ENCODE measurements at regions not wholly inside any gene's neighbourhood (a gene's known extent, or its start where the extent isn't known, plus 50 kb on each side); places are given as distances from the start of the nearest gene placed in this dataset.

GRCh38 chr19:28497137-28497536 lies 715.8 kb downstream of the UQCRFS1 start:
- no peak for DNase-seq

GRCh38 chr19:28495046-28495445 lies 717.9 kb downstream of the UQCRFS1 start:
- no peak for DNase-seq

- DNase-seq = no peak
Measured at GRCh38 chr19:28494461-28494860, 718.5 kb downstream of the UQCRFS1 start.

GRCh38 chr19:28493884-28494283 lies 719.1 kb downstream of the UQCRFS1 start:
- no peak for DNase-seq

GRCh38 chr19:28492621-28493020 lies 720.3 kb downstream of the UQCRFS1 start:
- no peak for DNase-seq

- no peak for DNase-seq
Measured at GRCh38 chr19:28492201-28492600, 720.8 kb downstream of the UQCRFS1 start.

- DNase-seq = no peak
Measured at GRCh38 chr19:28489776-28490175, 723.2 kb downstream of the UQCRFS1 start.

GRCh38 chr19:28489126-28489660 lies 723.8 kb downstream of the UQCRFS1 start:
- no peak for DNase-seq

- no peak for DNase-seq
Measured at GRCh38 chr19:28487999-28488398, 725.0 kb downstream of the UQCRFS1 start.

- no peak for DNase-seq
Measured at GRCh38 chr19:28486926-28487325, 726.0 kb downstream of the UQCRFS1 start.

- DNase-seq = no peak
Measured at GRCh38 chr19:28486473-28486872, 726.5 kb downstream of the UQCRFS1 start.

- no peak for DNase-seq
Measured at GRCh38 chr19:28485292-28485691, 727.7 kb downstream of the UQCRFS1 start.

- no peak for DNase-seq
Measured at GRCh38 chr19:28483197-28483596, 729.8 kb downstream of the UQCRFS1 start.

GRCh38 chr19:28482221-28482620 lies 730.7 kb downstream of the UQCRFS1 start:
- DNase-seq = no peak

GRCh38 chr19:28481674-28482073 lies 731.3 kb downstream of the UQCRFS1 start:
- no peak for DNase-seq

GRCh38 chr19:28475525-28475924 lies 737.4 kb downstream of the UQCRFS1 start:
- no peak for DNase-seq

- no peak for DNase-seq
Measured at GRCh38 chr19:28472843-28473242, 740.1 kb downstream of the UQCRFS1 start.

- DNase-seq = no peak
Measured at GRCh38 chr19:28471731-28472510, 741.0 kb downstream of the UQCRFS1 start.

- no peak for DNase-seq
Measured at GRCh38 chr19:28469544-28469943, 743.4 kb downstream of the UQCRFS1 start.

GRCh38 chr19:28468701-28469459 lies 744.1 kb downstream of the UQCRFS1 start:
- DNase-seq = no peak

- DNase-seq = peak; percentile 55
Measured at GRCh38 chr19:28466107-28467045, 746.6 kb downstream of the UQCRFS1 start.

GRCh38 chr19:28465371-28466086 lies 747.4 kb downstream of the UQCRFS1 start:
- no peak for DNase-seq
